ENCODE measurements at regions not wholly inside any gene's neighbourhood (a gene's known extent, or its start where the extent isn't known, plus 50 kb on each side); places are given as distances from the start of the nearest gene placed in this dataset.

DNA sequence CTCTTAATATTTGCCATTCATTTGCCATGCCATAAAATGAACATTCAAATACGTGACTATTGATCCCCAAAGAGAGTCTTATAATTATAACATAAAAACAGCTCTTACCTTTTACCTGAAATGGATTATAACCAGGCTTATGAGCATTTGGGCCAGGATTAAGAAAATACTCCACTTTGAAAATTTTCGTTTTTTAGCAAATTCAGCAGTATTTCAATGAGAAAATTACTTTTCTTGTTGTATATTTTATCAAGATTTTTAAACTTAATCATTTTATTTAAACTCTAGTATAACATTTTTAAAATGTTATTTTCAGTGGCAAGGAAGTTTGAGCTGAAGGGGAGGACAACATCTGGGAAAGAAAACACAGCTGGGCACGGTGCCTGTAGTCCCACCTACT lies 59.0 kb upstream of the RAPGEF2 start:
- DNase-seq (ENCODE audit: low read depth, low spot score): no peak
- Histone ChIP-seq H3K79me2 (ENCODE audit: control insufficient read depth, insufficient read depth, low read length) (no peaks in the 10 kb centered on the region), H3K9me3 (replicated peaks; ENCODE audit: control insufficient read depth, insufficient read depth, low read length) (no peaks in the 10 kb centered on the region; the same call in 2 of the 3 replicates), H3K27me3 (replicated peaks in 1 of 2; ENCODE audit: control insufficient read depth in 2 of 2, insufficient read depth in 2 of 2, low read length in 1 of 2) (no peaks in the 10 kb centered on the region), H4K20me1 (ENCODE audit: control insufficient read depth, insufficient read depth) (no peaks in the 10 kb centered on the region), H3K4me1 (ENCODE audit: control insufficient read depth, insufficient read depth, low read length) (peaks cover 9% of the 10 kb centered on the region; the same call in 1 of the 2 replicates), H3K4me3 (no peak overlapping the region), H3K36me3 (ENCODE audit: control insufficient read depth in 2 of 2, insufficient read depth in 2 of 2, low read length in 1 of 2) (no peaks in the 10 kb centered on the region), H3K9ac (ENCODE audit: control insufficient read depth, insufficient read depth, low read length) (no peak overlapping the region), H3K27ac (ENCODE audit: control insufficient read depth, insufficient read depth) (no peak overlapping the region), H2AFZ (ENCODE audit: control insufficient read depth, low read depth, low read length) (no peak overlapping the region), H3K4me2 (ENCODE audit: control insufficient read depth, insufficient read depth) (no peak overlapping the region)
- intact Hi-C loops (cut with micrococcal nuclease; ENCODE audit: unreplicated experiment) (no loop called here), in situ Hi-C loops (cut with MboI) (no loop called here)
- WGBS (ENCODE audit: insufficient coverage, insufficient replicate concordance, low lambda C conversion rate, missing lambda C conversion rate): 29% methylated on average over 3 of the region's 3 CpGs
- ChIA-PET SMC1A (ENCODE audit: uncharacterized antibody, unreplicated experiment) (interaction anchor here (0.8 to 2.8 kb wide), 5 partner anchors 21 to 187 kb away, joined by 3 to 10 read pairs (median 4); no protein-coding TSS in a partner anchor), CTCF (interaction anchor here (0.9 kb wide), 2 partner anchors 28 to 58 kb away, joined by 3 read pairs; no protein-coding TSS in a partner anchor), POLR2A (no interaction called here), RAD21 (ENCODE audit: unreplicated experiment) (interaction anchor here (0.7 to 1.5 kb wide), 2 partner anchors 26 to 555 kb away, joined by 3 read pairs; no protein-coding TSS in a partner anchor)
- ATAC-seq: no peak
- FAIRE-seq: no peak
- no TSS peak for BruUV-seq (replicated peaks)
- TF ChIP-seq SUZ12 (IDR thresholded peaks at IDR 0.05; ENCODE audit: unreplicated experiment) (no peak), ZNF384 (IDR thresholded peaks at IDR 0.05; ENCODE audit: borderline replicate concordance, low read depth, low read length) (no peak), SMARCA5 (IDR thresholded peaks at IDR 0.05) (no peak), SUPT20H (IDR thresholded peaks at IDR 0.05; ENCODE audit: borderline replicate concordance, control insufficient read depth, low read depth, low read length) (no peak), HDAC6 (IDR thresholded peaks at IDR 0.05; ENCODE audit: unreplicated experiment) (no peak), MEF2B (IDR thresholded peaks at IDR 0.05; ENCODE audit: partially characterized antibody, poor library complexity, severe bottlenecking) (no peak), RFX5 (IDR thresholded peaks at IDR 0.05; ENCODE audit: low read depth, low read length) (no peak), FOS (IDR thresholded peaks at IDR 0.05; ENCODE audit: borderline replicate concordance, extremely low read depth, insufficient read length) (no peak), HDAC2 (IDR thresholded peaks at IDR 0.05) (no peak), SPI1 (IDR thresholded peaks at IDR 0.05; ENCODE audit: borderline replicate concordance, insufficient read depth, low read depth, low read length) (no peak), SREBF1 (IDR thresholded peaks at IDR 0.05; ENCODE audit: low read length) (no peak), FOXM1 (IDR thresholded peaks at IDR 0.05; ENCODE audit: low read depth, low read length) (no peak), TCF3 (IDR thresholded peaks at IDR 0.05; ENCODE audit: borderline replicate concordance, insufficient read depth, low read depth, low read length) (no peak)
- TF ChIP-seq, protein P1, sequence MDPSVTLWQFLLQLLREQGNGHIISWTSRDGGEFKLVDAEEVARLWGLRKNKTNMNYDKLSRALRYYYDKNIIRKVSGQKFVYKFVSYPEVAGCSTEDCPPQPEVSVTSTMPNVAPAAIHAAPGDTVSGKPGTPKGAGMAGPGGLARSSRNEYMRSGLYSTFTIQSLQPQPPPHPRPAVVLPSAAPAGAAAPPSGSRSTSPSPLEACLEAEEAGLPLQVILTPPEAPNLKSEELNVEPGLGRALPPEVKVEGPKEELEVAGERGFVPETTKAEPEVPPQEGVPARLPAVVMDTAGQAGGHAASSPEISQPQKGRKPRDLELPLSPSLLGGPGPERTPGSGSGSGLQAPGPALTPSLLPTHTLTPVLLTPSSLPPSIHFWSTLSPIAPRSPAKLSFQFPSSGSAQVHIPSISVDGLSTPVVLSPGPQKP (IDR thresholded peaks at IDR 0.05; ENCODE audit: low read depth, low read length): no peak
- TF ChIP-seq, protein P2, sequence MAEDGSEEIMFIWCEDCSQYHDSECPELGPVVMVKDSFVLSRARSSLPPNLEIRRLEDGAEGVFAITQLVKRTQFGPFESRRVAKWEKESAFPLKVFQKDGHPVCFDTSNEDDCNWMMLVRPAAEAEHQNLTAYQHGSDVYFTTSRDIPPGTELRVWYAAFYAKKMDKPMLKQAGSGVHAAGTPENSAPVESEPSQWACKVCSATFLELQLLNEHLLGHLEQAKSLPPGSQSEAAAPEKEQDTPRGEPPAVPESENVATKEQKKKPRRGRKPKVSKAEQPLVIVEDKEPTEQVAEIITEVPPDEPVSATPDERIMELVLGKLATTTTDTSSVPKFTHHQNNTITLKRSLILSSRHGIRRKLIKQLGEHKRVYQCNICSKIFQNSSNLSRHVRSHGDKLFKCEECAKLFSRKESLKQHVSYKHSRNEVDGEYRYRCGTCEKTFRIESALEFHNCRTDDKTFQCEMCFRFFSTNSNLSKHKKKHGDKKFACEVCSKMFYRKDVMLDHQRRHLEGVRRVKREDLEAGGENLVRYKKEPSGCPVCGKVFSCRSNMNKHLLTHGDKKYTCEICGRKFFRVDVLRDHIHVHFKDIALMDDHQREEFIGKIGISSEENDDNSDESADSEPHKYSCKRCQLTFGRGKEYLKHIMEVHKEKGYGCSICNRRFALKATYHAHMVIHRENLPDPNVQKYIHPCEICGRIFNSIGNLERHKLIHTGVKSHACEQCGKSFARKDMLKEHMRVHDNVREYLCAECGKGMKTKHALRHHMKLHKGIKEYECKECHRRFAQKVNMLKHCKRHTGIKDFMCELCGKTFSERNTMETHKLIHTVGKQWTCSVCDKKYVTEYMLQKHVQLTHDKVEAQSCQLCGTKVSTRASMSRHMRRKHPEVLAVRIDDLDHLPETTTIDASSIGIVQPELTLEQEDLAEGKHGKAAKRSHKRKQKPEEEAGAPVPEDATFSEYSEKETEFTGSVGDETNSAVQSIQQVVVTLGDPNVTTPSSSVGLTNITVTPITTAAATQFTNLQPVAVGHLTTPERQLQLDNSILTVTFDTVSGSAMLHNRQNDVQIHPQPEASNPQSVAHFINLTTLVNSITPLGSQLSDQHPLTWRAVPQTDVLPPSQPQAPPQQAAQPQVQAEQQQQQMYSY (CRISPR knock-in tag; IDR thresholded peaks at IDR 0.05): no peak
- TF ChIP-seq, protein P3, sequence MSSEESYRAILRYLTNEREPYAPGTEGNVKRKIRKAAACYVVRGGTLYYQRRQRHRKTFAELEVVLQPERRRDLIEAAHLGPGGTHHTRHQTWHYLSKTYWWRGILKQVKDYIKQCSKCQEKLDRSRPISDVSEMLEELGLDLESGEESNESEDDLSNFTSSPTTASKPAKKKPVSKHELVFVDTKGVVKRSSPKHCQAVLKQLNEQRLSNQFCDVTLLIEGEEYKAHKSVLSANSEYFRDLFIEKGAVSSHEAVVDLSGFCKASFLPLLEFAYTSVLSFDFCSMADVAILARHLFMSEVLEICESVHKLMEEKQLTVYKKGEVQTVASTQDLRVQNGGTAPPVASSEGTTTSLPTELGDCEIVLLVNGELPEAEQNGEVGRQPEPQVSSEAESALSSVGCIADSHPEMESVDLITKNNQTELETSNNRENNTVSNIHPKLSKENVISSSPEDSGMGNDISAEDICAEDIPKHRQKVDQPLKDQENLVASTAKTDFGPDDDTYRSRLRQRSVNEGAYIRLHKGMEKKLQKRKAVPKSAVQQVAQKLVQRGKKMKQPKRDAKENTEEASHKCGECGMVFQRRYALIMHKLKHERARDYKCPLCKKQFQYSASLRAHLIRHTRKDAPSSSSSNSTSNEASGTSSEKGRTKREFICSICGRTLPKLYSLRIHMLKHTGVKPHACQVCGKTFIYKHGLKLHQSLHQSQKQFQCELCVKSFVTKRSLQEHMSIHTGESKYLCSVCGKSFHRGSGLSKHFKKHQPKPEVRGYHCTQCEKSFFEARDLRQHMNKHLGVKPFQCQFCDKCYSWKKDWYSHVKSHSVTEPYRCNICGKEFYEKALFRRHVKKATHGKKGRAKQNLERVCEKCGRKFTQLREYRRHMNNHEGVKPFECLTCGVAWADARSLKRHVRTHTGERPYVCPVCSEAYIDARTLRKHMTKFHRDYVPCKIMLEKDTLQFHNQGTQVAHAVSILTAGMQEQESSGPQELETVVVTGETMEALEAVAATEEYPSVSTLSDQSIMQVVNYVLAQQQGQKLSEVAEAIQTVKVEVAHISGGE (CRISPR knock-in tag; IDR thresholded peaks at IDR 0.05): no peak
